ENCODE measurements at regions not wholly inside any gene's neighbourhood (a gene's known extent, or its start where the extent isn't known, plus 50 kb on each side); places are given as distances from the start of the nearest gene placed in this dataset.

- TF ChIP-seq CTCF (IDR thresholded peaks at IDR 0.05) = no peak
- Histone ChIP-seq H3K9me3 (no peaks in the 10 kb centered on the region), H3K36me3 (no peaks in the 10 kb centered on the region), H3K27ac (no peak overlapping the region), H3K4me3 (no peak overlapping the region), H3K4me1 (no peaks in the 10 kb centered on the region), H3K27me3 (peaks cover 0 to 53% of the 10 kb centered on the region in 2 donors)
- intact Hi-C loops (cut with DNase I) = no loop called here
- ATAC-seq (no peak), DNase-seq (no peak)
These were observed 68.4 kb downstream of the ZIC5 start for GRCh38 chr13:99903140-99903539.

GRCh38 chr13:99902657-99903056 lies 68.9 kb downstream of the ZIC5 start:
- no peak for DNase-seq
- TF ChIP-seq CTCF (IDR thresholded peaks at IDR 0.05) = no peak
- ATAC-seq = no peak
- Histone ChIP-seq H3K27me3 (peaks cover 0 to 53% of the 10 kb centered on the region in 2 donors), H3K4me3 (no peak overlapping the region), H3K27ac (no peak overlapping the region), H3K9me3 (no peaks in the 10 kb centered on the region), H3K36me3 (no peaks in the 10 kb centered on the region), H3K4me1 (no peaks in the 10 kb centered on the region)
- intact Hi-C loops (cut with DNase I) = no loop called here

GRCh38 chr13:99900960-99901359 lies 70.6 kb downstream of the ZIC5 start:
- Histone ChIP-seq H3K27ac (no peak overlapping the region), H3K9me3 (no peaks in the 10 kb centered on the region), H3K27me3 (peaks cover 14 to 62% of the 10 kb centered on the region in 2 donors), H3K4me3 (no peak overlapping the region), H3K36me3 (no peaks in the 10 kb centered on the region), H3K4me1 (no peaks in the 10 kb centered on the region)
- no peak for TF ChIP-seq CTCF (IDR thresholded peaks at IDR 0.05)
- intact Hi-C loops (cut with DNase I) = no loop called here
- no peak for ATAC-seq
- DNase-seq = no peak

GRCh38 chr13:99898421-99898820 lies 73.1 kb downstream of the ZIC5 start:
- no peaks in the 10 kb centered on the region for H3K9me3 ChIP-seq
- intact Hi-C loops (cut with DNase I) = no loop called here
- H3K27ac ChIP-seq = no peak overlapping the region
- H3K4me3 ChIP-seq = no peak overlapping the region
- H3K36me3 ChIP-seq = no peaks in the 10 kb centered on the region
- DNase-seq (no peak), ATAC-seq (no peak)
- TF ChIP-seq CTCF (IDR thresholded peaks at IDR 0.05) = no peak
- peaks cover 3 to 12% of the 10 kb centered on the region in 2 donors for H3K4me1 ChIP-seq
- H3K27me3 ChIP-seq = peaks cover 26 to 80% of the 10 kb centered on the region in 2 donors

GRCh38 chr13:99897076-99897440 lies 74.5 kb downstream of the ZIC5 start:
- intact Hi-C loops (cut with DNase I) = no loop called here
- Histone ChIP-seq H3K4me3 (no peak overlapping the region), H3K9me3 (no peaks in the 10 kb centered on the region), H3K27ac (no peak overlapping the region), H3K4me1 (peaks cover 3 to 12% of the 10 kb centered on the region in 2 donors), H3K36me3 (no peaks in the 10 kb centered on the region), H3K27me3 (peaks cover 26 to 87% of the 10 kb centered on the region in 2 donors)
- DNase-seq (no peak), ATAC-seq (no peak)
- no peak for TF ChIP-seq CTCF (IDR thresholded peaks at IDR 0.05)

Data from left lung (tissue), 4 donors.